ENCODE measurements at regions not wholly inside any gene's neighbourhood (a gene's known extent, or its start where the extent isn't known, plus 50 kb on each side); places are given as distances from the start of the nearest gene placed in this dataset.

DNA sequence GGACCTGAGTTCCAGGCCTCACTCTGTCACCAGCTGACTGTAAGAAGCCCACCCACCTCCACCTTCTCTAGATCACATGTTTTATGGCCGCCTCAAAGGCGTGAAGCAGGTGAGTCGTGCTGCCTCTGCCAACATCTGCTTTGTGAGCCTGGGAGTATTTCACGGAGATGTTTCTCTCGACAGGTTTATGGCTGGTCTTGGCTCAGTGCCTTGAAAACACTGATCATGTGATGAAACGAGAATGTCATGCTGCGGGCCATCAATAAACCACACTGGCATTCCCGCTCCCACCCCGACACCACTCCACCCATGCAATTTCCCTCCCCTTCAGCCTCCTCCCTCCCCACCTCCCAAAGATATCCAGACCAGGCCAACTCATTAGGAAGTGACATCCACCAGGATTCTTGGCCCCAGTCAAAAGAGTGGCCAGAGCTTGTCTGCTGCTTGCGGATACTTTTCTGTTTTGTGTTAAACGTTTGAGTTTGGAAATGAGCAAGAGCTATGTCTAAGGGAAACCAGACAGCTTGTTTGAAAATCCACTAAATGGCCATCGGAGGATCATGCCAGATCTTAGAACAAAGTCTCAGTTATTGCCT is 53.8 kb upstream of the NTF3 start:
- TF ChIP-seq, protein P1, sequence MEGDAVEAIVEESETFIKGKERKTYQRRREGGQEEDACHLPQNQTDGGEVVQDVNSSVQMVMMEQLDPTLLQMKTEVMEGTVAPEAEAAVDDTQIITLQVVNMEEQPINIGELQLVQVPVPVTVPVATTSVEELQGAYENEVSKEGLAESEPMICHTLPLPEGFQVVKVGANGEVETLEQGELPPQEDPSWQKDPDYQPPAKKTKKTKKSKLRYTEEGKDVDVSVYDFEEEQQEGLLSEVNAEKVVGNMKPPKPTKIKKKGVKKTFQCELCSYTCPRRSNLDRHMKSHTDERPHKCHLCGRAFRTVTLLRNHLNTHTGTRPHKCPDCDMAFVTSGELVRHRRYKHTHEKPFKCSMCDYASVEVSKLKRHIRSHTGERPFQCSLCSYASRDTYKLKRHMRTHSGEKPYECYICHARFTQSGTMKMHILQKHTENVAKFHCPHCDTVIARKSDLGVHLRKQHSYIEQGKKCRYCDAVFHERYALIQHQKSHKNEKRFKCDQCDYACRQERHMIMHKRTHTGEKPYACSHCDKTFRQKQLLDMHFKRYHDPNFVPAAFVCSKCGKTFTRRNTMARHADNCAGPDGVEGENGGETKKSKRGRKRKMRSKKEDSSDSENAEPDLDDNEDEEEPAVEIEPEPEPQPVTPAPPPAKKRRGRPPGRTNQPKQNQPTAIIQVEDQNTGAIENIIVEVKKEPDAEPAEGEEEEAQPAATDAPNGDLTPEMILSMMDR (IDR thresholded peaks at IDR 0.05) = no peak
- TF ChIP-seq POLR2A (IDR thresholded peaks at IDR 0.05) = no peak

Data from lower leg skin (tissue), 3 donors.